H9 (cell line): ENCODE measurements at regions not wholly inside any gene's neighbourhood (a gene's known extent, or its start where the extent isn't known, plus 50 kb on each side); places are given as distances from the start of the nearest gene placed in this dataset.

ENCODE experiments used
- DNase-seq: peaks from one replicate; pipeline ENCODE4 v3.0.0-alpha.2; 2017
- H2AFZ ChIP-seq: one replicate; pipeline ENCODE4 v1.6.1; 2013; ENCODE audit warnings: mild to moderate bottlenecking, low read length, control low read depth, moderate library complexity
- H2AK5ac ChIP-seq: 2 replicates; pipeline ENCODE4 v1.6.1; 2013; ENCODE audit warnings: low read length, control low read depth, mixed read lengths; ENCODE audit not compliant: insufficient read length
- H2BK120ac ChIP-seq: one replicate; pipeline ENCODE4 v1.6.1; 2013; ENCODE audit warnings: low read depth, mild to moderate bottlenecking, low read length, control low read depth, inconsistent platforms; ENCODE audit not compliant: poor library complexity, severe bottlenecking
- H2BK12ac ChIP-seq: 2 replicates; pipeline ENCODE4 v1.6.1; 2013; ENCODE audit warnings: low read length, control low read depth, mixed read lengths, low read depth; ENCODE audit not compliant: insufficient read length
- H2BK15ac ChIP-seq: 2 replicates; pipeline ENCODE4 v1.6.1; 2013; ENCODE audit warnings: low read depth, low read length, control low read depth
- H2BK20ac ChIP-seq: one replicate; pipeline ENCODE4 v1.6.1; 2013; ENCODE audit warnings: low read depth, mild to moderate bottlenecking, low read length, control low read depth, inconsistent platforms; ENCODE audit not compliant: poor library complexity, severe bottlenecking
- H2BK5ac ChIP-seq: 2 replicates; pipeline ENCODE4 v1.6.1; 2013; ENCODE audit warnings: low read length, control low read depth, mixed read lengths; ENCODE audit not compliant: insufficient read length
- H3K14ac ChIP-seq: 2 replicates; pipeline ENCODE4 v1.6.1; 2013; ENCODE audit warnings: low read length, control low read depth; ENCODE audit not compliant: insufficient read depth
- H3K18ac ChIP-seq: 2 replicates; pipeline ENCODE4 v1.6.1; 2013; ENCODE audit warnings: low read depth, mild to moderate bottlenecking, mixed read lengths, low read length, control low read depth; ENCODE audit not compliant: insufficient read length
- H3K23ac ChIP-seq: 2 replicates; pipeline ENCODE4 v1.6.1; 2013; ENCODE audit warnings: low read length, control low read depth, mixed read lengths, low read depth; ENCODE audit not compliant: insufficient read length
- H3K23me2 ChIP-seq: 2 replicates; pipeline ENCODE4 v1.6.1; 2013; ENCODE audit warnings: low read depth, mild to moderate bottlenecking, mixed read lengths, low read length, control low read depth; ENCODE audit not compliant: insufficient read length, poor library complexity, severe bottlenecking
- H3K27ac ChIP-seq: 2 replicates; pipeline ENCODE4 v1.5.1; 2013; ENCODE audit warnings: low read length, control low read depth, mixed read lengths, low read depth; ENCODE audit not compliant: insufficient read length
- H3K27me3 ChIP-seq: 2 replicates; pipeline ENCODE4 v1.6.1; 2013; ENCODE audit warnings: low read length, control low read depth, inconsistent platforms; ENCODE audit not compliant: insufficient read depth
- H3K4ac ChIP-seq: 2 replicates; pipeline ENCODE4 v1.6.1; 2013; ENCODE audit warnings: low read depth, mild to moderate bottlenecking, control low read depth, inconsistent platforms, low read length, moderate library complexity
- H3K4me1 ChIP-seq: 2 replicates; pipeline ENCODE4 v1.6.1; 2013; ENCODE audit warnings: low read length, control low read depth, inconsistent platforms; ENCODE audit not compliant: insufficient read depth
- H3K4me2 ChIP-seq: 2 replicates; pipeline ENCODE4 v1.6.1; 2013; ENCODE audit warnings: low read length, control low read depth, mixed read lengths; ENCODE audit not compliant: insufficient read length, insufficient read depth
- H3K56ac ChIP-seq: 2 replicates; pipeline ENCODE4 v1.6.1; 2013; ENCODE audit warnings: low read depth, mild to moderate bottlenecking, mixed read lengths, low read length, control low read depth; ENCODE audit not compliant: insufficient read length
- H3K79me1 ChIP-seq: 2 replicates; pipeline ENCODE4 v1.6.1; 2013; ENCODE audit warnings: low read depth, mild to moderate bottlenecking, moderate library complexity, low read length, control low read depth, inconsistent platforms; ENCODE audit not compliant: insufficient read depth, poor library complexity, severe bottlenecking
- H3K79me2 ChIP-seq: 2 replicates; pipeline ENCODE4 v1.6.1; 2013; ENCODE audit warnings: low read length, control low read depth, inconsistent platforms; ENCODE audit not compliant: insufficient read depth
- H3K9ac ChIP-seq: 2 replicates; pipeline ENCODE4 v1.6.1; 2013; ENCODE audit warnings: low read length, control low read depth, mixed read lengths; ENCODE audit not compliant: insufficient read length; ENCODE audit errors: extremely low read depth
- H3K9me3 ChIP-seq: one replicate; pipeline ENCODE4 v1.6.1; 2013; ENCODE audit warnings: low read depth, low read length, inconsistent platforms; ENCODE audit not compliant: control insufficient read depth
- H3T11ph ChIP-seq: one replicate; pipeline ENCODE4 v1.6.1; 2013; ENCODE audit warnings: mild to moderate bottlenecking, low read length, control low read depth, inconsistent platforms
- H4K20me1 ChIP-seq: one replicate; pipeline ENCODE4 v1.6.1; 2013; ENCODE audit not compliant: control insufficient read depth, insufficient read length, insufficient read depth
- H4K5ac ChIP-seq: 2 replicates; pipeline ENCODE4 v1.6.1; 2013; ENCODE audit warnings: low read depth, mild to moderate bottlenecking, mixed read lengths, low read length, control low read depth; ENCODE audit not compliant: insufficient read length
- H4K8ac ChIP-seq: replicated peaks from 2 replicates; pipeline ENCODE4 v1.6.1; 2013; ENCODE audit warnings: low read length, control low read depth, mixed read lengths, low read depth; ENCODE audit not compliant: insufficient read length
- H4K91ac ChIP-seq: 2 replicates; pipeline ENCODE4 v1.6.1; 2013; ENCODE audit warnings: low read depth, mild to moderate bottlenecking, moderate library complexity, mixed read lengths, low read length, control low read depth; ENCODE audit not compliant: insufficient read length
- H3K27ac Mint-ChIP-seq, 3 experiments: 2 replicates in 2 of 3; 3 replicates in 1 of 3; pipeline ENCODE4 v1.8.0; 2020 to 2021; ENCODE audit warnings: mixed read lengths in 3 of 3, mild to moderate bottlenecking in 1 of 3, moderate library complexity in 1 of 3
- H3K27me3 Mint-ChIP-seq: 2 replicates; pipeline ENCODE4 v1.8.0; 2021; ENCODE audit warnings: low read depth, mild to moderate bottlenecking, moderate library complexity, mixed read lengths
- H3K36me3 Mint-ChIP-seq, 3 experiments: 2 replicates in 2 of 3; 3 replicates in 1 of 3; pipeline ENCODE4 v1.8.0; 2020 to 2021; ENCODE audit warnings: low read depth in 3 of 3, mixed read lengths in 3 of 3; ENCODE audit not compliant: insufficient read depth in 1 of 3
- H3K4me1 Mint-ChIP-seq, 2 experiments: 2 replicates each; pipeline ENCODE4 v1.8.0; 2020; ENCODE audit warnings: mixed read lengths in 2 of 2
- H3K4me3 Mint-ChIP-seq, 2 experiments: 2 replicates in 1 of 2; 3 replicates in 1 of 2; pipeline ENCODE4 v1.8.0; 2020 to 2021; ENCODE audit warnings: mild to moderate bottlenecking in 2 of 2, mixed read lengths in 2 of 2, moderate library complexity in 1 of 2
- H3K9me3 Mint-ChIP-seq, 2 experiments: 2 replicates in 1 of 2; 3 replicates in 1 of 2; pipeline ENCODE4 v1.8.0; 2020; ENCODE audit warnings: mild to moderate bottlenecking in 2 of 2, mixed read lengths in 2 of 2, moderate library complexity in 1 of 2
- WGBS: extraction: QIAGEN DNeasy Blood & Tissue Kit; methylation state at CpG from one replicate; pipeline ENCODE4 v1.1.7; 2013; ENCODE audit warnings: missing lambda C conversion rate, low lambda C conversion rate, mixed read lengths; ENCODE audit not compliant: insufficient read length; ENCODE audit errors: extremely low coverage; 5-methylcytosine and 5-hydroxymethylcytosine counted together
- TF ChIP-seq, protein P1 (sequence below): fragments of 200-600 bp; sonication (generic); conservative IDR thresholded peaks from 3 replicates; pipeline ENCODE4 v1.8.0; 2021; ENCODE audit warnings: antibody characterized with exemption, mild to moderate bottlenecking

DNA sequence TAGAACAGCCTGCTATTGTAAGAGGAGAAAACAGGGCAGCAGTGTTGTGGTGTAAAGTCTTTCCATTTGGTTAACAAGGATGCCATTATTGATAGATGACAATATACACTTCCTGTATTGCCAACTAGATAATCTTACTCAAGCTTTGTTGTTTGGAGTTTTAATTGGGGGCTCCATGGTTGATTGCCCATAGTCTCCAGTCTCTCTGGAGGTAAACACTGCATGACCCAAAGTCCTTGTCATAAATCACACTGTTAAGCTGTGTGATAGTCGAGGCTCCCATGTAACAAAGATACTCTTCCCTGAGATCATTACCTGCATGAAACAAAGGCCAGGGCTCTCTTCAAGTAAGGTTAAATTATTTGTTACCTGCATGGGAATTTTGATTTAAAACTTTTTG lies 394.6 kb downstream of the C4orf33 start:
- H3K9me3 ChIP-seq, result no peaks in the 10 kb centered on the region
- H3K4me1 ChIP-seq, result no peaks in the 10 kb centered on the region
- no peak overlapping the region for H3K23ac ChIP-seq
- H3K56ac ChIP-seq, result no peak overlapping the region
- TF ChIP-seq, protein P1, sequence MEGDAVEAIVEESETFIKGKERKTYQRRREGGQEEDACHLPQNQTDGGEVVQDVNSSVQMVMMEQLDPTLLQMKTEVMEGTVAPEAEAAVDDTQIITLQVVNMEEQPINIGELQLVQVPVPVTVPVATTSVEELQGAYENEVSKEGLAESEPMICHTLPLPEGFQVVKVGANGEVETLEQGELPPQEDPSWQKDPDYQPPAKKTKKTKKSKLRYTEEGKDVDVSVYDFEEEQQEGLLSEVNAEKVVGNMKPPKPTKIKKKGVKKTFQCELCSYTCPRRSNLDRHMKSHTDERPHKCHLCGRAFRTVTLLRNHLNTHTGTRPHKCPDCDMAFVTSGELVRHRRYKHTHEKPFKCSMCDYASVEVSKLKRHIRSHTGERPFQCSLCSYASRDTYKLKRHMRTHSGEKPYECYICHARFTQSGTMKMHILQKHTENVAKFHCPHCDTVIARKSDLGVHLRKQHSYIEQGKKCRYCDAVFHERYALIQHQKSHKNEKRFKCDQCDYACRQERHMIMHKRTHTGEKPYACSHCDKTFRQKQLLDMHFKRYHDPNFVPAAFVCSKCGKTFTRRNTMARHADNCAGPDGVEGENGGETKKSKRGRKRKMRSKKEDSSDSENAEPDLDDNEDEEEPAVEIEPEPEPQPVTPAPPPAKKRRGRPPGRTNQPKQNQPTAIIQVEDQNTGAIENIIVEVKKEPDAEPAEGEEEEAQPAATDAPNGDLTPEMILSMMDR, result no peak
- H3K36me3 Mint-ChIP-seq, result no peaks in the 10 kb centered on the region
- no peak overlapping the region for H3K18ac ChIP-seq
- no peak for DNase-seq
- H4K5ac ChIP-seq, result no peak overlapping the region
- no peak overlapping the region for H4K8ac ChIP-seq
- no peak overlapping the region for H3K14ac ChIP-seq
- H3K27me3 Mint-ChIP-seq, result no peaks in the 10 kb centered on the region
- no peak overlapping the region for H2BK12ac ChIP-seq
- H3K4me1 Mint-ChIP-seq, result peaks cover 0 to 6% of the 10 kb centered on the region in 2 experiments; a peak in 1 of 4 replicates
- H3K27ac ChIP-seq, result no peak overlapping the region
- no peak overlapping the region for H3K4ac ChIP-seq
- no peak overlapping the region for H2AFZ ChIP-seq
- H3K23me2 ChIP-seq, result no peaks in the 10 kb centered on the region
- H3T11ph ChIP-seq, result no peak overlapping the region
- no peak overlapping the region for H3K9ac ChIP-seq
- H3K27ac Mint-ChIP-seq, result no peak overlapping the region
- no peaks in the 10 kb centered on the region for H3K79me2 ChIP-seq
- H3K9me3 Mint-ChIP-seq, result no peaks in the 10 kb centered on the region
- H2BK120ac ChIP-seq, result no peak overlapping the region
- H2BK5ac ChIP-seq, result no peak overlapping the region
- H2AK5ac ChIP-seq, result no peak overlapping the region
- no peaks in the 10 kb centered on the region for H4K20me1 ChIP-seq
- no peak overlapping the region for H2BK20ac ChIP-seq
- no peak overlapping the region for H3K4me3 Mint-ChIP-seq
- no peaks in the 10 kb centered on the region for H3K79me1 ChIP-seq
- no peak overlapping the region for H4K91ac ChIP-seq
- H3K4me2 ChIP-seq, result no peak overlapping the region
- WGBS, result no CpG with 5 or more reads among the region's 1 CpG
- no peaks in the 10 kb centered on the region for H3K27me3 ChIP-seq
- H2BK15ac ChIP-seq, result no peak overlapping the region
